Neural progenitor cell (in vitro differentiated cells): ENCODE measurements at regions not wholly inside any gene's neighbourhood (a gene's known extent, or its start where the extent isn't known, plus 50 kb on each side); places are given as distances from the start of the nearest gene placed in this dataset.

Experiments used
- EZH2 ChIP-seq: fragments of 200-600 bp; sonication (generic); IDR thresholded peaks from 2 replicates; pipeline ENCODE4 v1.6.1; 2017; ENCODE audit warnings: antibody characterized with exemption, mild to moderate bottlenecking, moderate library complexity
- EZH2phosphoT487 ChIP-seq: fragments of 200-600 bp; sonication (generic); IDR thresholded peaks from 2 replicates; pipeline ENCODE4 v1.6.1; 2017; ENCODE audit warnings: antibody characterized with exemption
- TF ChIP-seq, protein P1 (sequence below): fragments of 200-600 bp; sonication (generic); IDR thresholded peaks from 2 replicates; pipeline ENCODE4 v1.5.1; 2017; ENCODE audit warnings: antibody characterized with exemption, mild to moderate bottlenecking

DNA sequence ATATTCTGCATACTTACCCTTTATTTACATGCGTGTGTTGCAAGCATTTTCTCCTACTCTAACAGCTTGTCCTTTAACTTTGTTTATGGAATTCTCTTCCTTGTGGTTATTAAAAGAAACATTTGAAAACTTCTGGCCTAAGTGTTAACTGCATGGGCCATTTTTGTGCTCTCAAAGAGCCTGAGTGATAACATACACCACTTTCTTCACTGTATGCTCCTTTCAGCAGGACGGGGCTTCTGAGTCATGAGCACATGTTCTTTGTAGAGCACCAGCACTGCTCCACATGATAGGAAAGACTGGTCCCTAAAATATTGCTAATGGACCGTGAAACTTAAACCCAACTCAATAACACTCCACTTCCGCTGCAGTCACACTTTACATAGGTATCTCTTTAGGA is 1093.6 kb upstream of the GHITM start:
- TF ChIP-seq, protein P1, sequence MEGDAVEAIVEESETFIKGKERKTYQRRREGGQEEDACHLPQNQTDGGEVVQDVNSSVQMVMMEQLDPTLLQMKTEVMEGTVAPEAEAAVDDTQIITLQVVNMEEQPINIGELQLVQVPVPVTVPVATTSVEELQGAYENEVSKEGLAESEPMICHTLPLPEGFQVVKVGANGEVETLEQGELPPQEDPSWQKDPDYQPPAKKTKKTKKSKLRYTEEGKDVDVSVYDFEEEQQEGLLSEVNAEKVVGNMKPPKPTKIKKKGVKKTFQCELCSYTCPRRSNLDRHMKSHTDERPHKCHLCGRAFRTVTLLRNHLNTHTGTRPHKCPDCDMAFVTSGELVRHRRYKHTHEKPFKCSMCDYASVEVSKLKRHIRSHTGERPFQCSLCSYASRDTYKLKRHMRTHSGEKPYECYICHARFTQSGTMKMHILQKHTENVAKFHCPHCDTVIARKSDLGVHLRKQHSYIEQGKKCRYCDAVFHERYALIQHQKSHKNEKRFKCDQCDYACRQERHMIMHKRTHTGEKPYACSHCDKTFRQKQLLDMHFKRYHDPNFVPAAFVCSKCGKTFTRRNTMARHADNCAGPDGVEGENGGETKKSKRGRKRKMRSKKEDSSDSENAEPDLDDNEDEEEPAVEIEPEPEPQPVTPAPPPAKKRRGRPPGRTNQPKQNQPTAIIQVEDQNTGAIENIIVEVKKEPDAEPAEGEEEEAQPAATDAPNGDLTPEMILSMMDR: no peak
- no peak for TF ChIP-seq EZH2
- no peak for TF ChIP-seq EZH2phosphoT487
